Neural cell (in vitro differentiated cells): ENCODE measurements at regions not wholly inside any gene's neighbourhood (a gene's known extent, or its start where the extent isn't known, plus 50 kb on each side); places are given as distances from the start of the nearest gene placed in this dataset.

Source experiments
- H2AFZ ChIP-seq: fragments of 200-600, 300-800 bp; sonication (generic), shearing (Covaris generic); 2 replicates; pipeline ENCODE4 v1.6.0; 2014; ENCODE audit warnings: low read depth, mild to moderate bottlenecking, antibody characterized with exemption, low read length, moderate library complexity
- H3F3A ChIP-seq: fragments of 200-600 bp; shearing (Covaris generic); 2 replicates; pipeline ENCODE4 v1.6.1; 2016; ENCODE audit warnings: mild to moderate bottlenecking, moderate library complexity, mixed read lengths, antibody characterized with exemption, low read length; ENCODE audit not compliant: insufficient read depth, poor library complexity, severe bottlenecking
- H3K27ac ChIP-seq: fragments of 200-600, 300-800 bp; sonication (generic), shearing (Covaris generic); 2 replicates; pipeline ENCODE4 v1.5.1; 2014; ENCODE audit warnings: mild to moderate bottlenecking, low read length, moderate library complexity
- H3K27me3 ChIP-seq: fragments of 300-800, 200-600 bp; sonication (generic), shearing (Covaris generic); 2 replicates; pipeline ENCODE4 v1.6.0; 2014; ENCODE audit warnings: mild to moderate bottlenecking, low read depth, low read length, moderate library complexity; ENCODE audit not compliant: insufficient read depth
- H3K36me3 ChIP-seq: fragments of 300-800, 200-600 bp; sonication (generic), shearing (Covaris generic); 2 replicates; pipeline ENCODE4 v1.5.1; 2014; ENCODE audit warnings: mild to moderate bottlenecking, antibody characterized with exemption, low read length, moderate library complexity; ENCODE audit not compliant: insufficient read depth
- H3K4me2 ChIP-seq: fragments of 300-800, 200-600 bp; sonication (generic), shearing (Covaris generic); 2 replicates; pipeline ENCODE4 v1.6.0; 2014; ENCODE audit warnings: mild to moderate bottlenecking, low read length
- H3K4me3 ChIP-seq: fragments of 300-800, 200-600 bp; sonication (generic), shearing (Covaris generic); 2 replicates; pipeline ENCODE4 v1.5.1; 2014; ENCODE audit warnings: mild to moderate bottlenecking, low read length, moderate library complexity
- H3K79me2 ChIP-seq: fragments of 200-600 bp; shearing (Covaris generic); replicated peaks from 2 replicates; pipeline ENCODE4 v1.6.0; 2014; ENCODE audit warnings: mild to moderate bottlenecking, low read length, moderate library complexity; ENCODE audit not compliant: insufficient read depth
- H3K9ac ChIP-seq: fragments of 300-800, 200-600 bp; sonication (generic), shearing (Covaris generic); 2 replicates; pipeline ENCODE4 v1.6.1; 2016; ENCODE audit warnings: mild to moderate bottlenecking, low read length, mixed read lengths
- H3K9me2 ChIP-seq: fragments of 200-600 bp; shearing (Covaris generic); 2 replicates; pipeline ENCODE4 v1.6.1; 2016; ENCODE audit warnings: mild to moderate bottlenecking, low read length, mixed read lengths; ENCODE audit not compliant: insufficient read depth
- H3K9me3 ChIP-seq: fragments of 200-600, 300-800 bp; sonication (generic), shearing (Covaris generic); 2 replicates; pipeline ENCODE4 v1.6.1; 2016; ENCODE audit warnings: mild to moderate bottlenecking, mixed run types, low read length, moderate library complexity, mixed read lengths
- H4K20me1 ChIP-seq: fragments of 200-600 bp; shearing (Covaris generic); 2 replicates; pipeline ENCODE4 v1.6.1; 2016; ENCODE audit warnings: mild to moderate bottlenecking, mixed run types; ENCODE audit not compliant: insufficient read depth
- EP300 ChIP-seq: fragments of 450-650 bp; conservative IDR thresholded peaks from 2 replicates; pipeline ENCODE4 v1.6.1; 2014; ENCODE audit warnings: antibody characterized with exemption, mild to moderate bottlenecking, moderate library complexity; ENCODE audit not compliant: poor library complexity, severe bottlenecking
- EZH2 ChIP-seq: fragments of 200-600, 300-800 bp; shearing (Covaris generic), sonication (generic); IDR thresholded peaks from 2 replicates; pipeline ENCODE4 v1.6.1; 2014; ENCODE audit warnings: antibody characterized with exemption, low read length, borderline replicate concordance, mild to moderate bottlenecking; ENCODE audit not compliant: insufficient read depth, poor library complexity, severe bottlenecking
- MXI1 ChIP-seq: fragments of 450-650 bp; conservative IDR thresholded peaks from 2 replicates; pipeline ENCODE4 v1.6.1; 2014; ENCODE audit warnings: antibody characterized with exemption, mild to moderate bottlenecking; ENCODE audit not compliant: poor library complexity, severe bottlenecking
- POLR2AphosphoS5 ChIP-seq: IDR thresholded peaks from 2 replicates; pipeline ENCODE4 v1.6.1; 2012
- RAD21 ChIP-seq: fragments of 450-650 bp; conservative IDR thresholded peaks from 2 replicates; pipeline ENCODE4 v1.6.1; 2014; ENCODE audit warnings: antibody characterized with exemption, mild to moderate bottlenecking, moderate library complexity
- SMC3 ChIP-seq: fragments of 450-650 bp; conservative IDR thresholded peaks from 2 replicates; pipeline ENCODE4 v1.6.1; 2014; ENCODE audit warnings: antibody characterized with exemption, mild to moderate bottlenecking, moderate library complexity; ENCODE audit not compliant: poor library complexity
- TAF1 ChIP-seq: IDR thresholded peaks from 2 replicates; pipeline ENCODE4 v1.6.1; 2012; ENCODE audit warnings: low read depth
- TF ChIP-seq, protein P1 (sequence below): IDR thresholded peaks from 2 replicates; pipeline ENCODE4 v1.6.1; 2012; ENCODE audit warnings: borderline replicate concordance
- TF ChIP-seq, protein P2 (sequence below): fragments of 450-650 bp; IDR thresholded peaks from 2 replicates; pipeline ENCODE4 v1.5.1; 2014; ENCODE audit warnings: antibody characterized with exemption, mild to moderate bottlenecking, moderate library complexity; ENCODE audit not compliant: poor library complexity, severe bottlenecking

DNA sequence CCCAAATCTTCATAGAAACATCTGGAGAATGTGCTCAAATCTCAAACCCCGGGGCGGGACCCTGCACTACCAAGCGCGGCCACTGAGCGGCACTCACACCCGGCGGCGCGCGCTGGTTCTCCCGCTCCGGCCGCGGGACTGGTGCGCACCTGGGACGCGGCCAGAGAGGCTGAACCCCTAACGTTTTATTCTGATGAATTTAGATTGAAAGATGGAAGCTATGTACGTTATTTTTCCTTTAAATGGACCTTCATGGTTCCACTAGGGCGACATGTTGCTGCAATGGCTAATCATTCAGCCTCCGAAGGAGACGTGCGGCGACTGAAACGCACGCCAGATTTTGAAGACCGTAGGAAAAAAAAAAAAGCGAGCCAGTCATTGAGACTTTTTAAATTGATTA is 107.0 kb upstream of the INSIG1 start:
- no peak overlapping the region for H2AFZ ChIP-seq

DNA sequence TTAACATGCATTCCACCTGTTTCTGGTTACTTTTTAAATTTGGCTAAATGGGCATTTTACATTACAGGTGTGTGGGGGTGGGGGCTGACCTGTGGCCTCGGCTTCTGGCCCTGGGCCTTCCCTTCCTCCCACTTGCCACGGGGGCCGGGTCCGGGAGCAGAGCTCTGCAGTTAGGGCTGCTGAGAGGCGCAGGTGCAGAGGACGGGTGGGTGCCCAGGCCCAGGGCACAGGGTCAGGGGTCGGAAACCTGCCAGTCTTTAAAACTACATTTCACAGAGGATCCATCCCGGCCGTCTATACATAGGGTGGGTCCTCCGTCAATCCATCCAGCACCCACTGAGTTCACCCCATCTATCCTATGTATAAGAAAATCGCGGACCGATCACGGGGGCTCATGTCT is 106.5 kb upstream of the INSIG1 start:
- Histone ChIP-seq H3K9ac (no peak overlapping the region), H4K20me1 (no peaks in the 10 kb centered on the region), H3K4me3 (no peak overlapping the region), H3K9me3 (peaks cover under 1% of the 10 kb centered on the region), H3K4me2 (no peak overlapping the region), H3K9me2 (no peaks in the 10 kb centered on the region), H3K27ac (no peak overlapping the region), H3F3A (no peaks in the 10 kb centered on the region), H3K79me2 (no peaks in the 10 kb centered on the region), H2AFZ (no peak overlapping the region), H3K27me3 (no peaks in the 10 kb centered on the region), H3K36me3 (no peaks in the 10 kb centered on the region)
- TF ChIP-seq MXI1 (no peak), RAD21 (no peak), EZH2 (no peak), EP300 (no peak), SMC3 (no peak), POLR2AphosphoS5 (no peak), TAF1 (no peak)
- TF ChIP-seq, protein P1, sequence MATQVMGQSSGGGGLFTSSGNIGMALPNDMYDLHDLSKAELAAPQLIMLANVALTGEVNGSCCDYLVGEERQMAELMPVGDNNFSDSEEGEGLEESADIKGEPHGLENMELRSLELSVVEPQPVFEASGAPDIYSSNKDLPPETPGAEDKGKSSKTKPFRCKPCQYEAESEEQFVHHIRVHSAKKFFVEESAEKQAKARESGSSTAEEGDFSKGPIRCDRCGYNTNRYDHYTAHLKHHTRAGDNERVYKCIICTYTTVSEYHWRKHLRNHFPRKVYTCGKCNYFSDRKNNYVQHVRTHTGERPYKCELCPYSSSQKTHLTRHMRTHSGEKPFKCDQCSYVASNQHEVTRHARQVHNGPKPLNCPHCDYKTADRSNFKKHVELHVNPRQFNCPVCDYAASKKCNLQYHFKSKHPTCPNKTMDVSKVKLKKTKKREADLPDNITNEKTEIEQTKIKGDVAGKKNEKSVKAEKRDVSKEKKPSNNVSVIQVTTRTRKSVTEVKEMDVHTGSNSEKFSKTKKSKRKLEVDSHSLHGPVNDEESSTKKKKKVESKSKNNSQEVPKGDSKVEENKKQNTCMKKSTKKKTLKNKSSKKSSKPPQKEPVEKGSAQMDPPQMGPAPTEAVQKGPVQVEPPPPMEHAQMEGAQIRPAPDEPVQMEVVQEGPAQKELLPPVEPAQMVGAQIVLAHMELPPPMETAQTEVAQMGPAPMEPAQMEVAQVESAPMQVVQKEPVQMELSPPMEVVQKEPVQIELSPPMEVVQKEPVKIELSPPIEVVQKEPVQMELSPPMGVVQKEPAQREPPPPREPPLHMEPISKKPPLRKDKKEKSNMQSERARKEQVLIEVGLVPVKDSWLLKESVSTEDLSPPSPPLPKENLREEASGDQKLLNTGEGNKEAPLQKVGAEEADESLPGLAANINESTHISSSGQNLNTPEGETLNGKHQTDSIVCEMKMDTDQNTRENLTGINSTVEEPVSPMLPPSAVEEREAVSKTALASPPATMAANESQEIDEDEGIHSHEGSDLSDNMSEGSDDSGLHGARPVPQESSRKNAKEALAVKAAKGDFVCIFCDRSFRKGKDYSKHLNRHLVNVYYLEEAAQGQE: no peak
- TF ChIP-seq, protein P2, sequence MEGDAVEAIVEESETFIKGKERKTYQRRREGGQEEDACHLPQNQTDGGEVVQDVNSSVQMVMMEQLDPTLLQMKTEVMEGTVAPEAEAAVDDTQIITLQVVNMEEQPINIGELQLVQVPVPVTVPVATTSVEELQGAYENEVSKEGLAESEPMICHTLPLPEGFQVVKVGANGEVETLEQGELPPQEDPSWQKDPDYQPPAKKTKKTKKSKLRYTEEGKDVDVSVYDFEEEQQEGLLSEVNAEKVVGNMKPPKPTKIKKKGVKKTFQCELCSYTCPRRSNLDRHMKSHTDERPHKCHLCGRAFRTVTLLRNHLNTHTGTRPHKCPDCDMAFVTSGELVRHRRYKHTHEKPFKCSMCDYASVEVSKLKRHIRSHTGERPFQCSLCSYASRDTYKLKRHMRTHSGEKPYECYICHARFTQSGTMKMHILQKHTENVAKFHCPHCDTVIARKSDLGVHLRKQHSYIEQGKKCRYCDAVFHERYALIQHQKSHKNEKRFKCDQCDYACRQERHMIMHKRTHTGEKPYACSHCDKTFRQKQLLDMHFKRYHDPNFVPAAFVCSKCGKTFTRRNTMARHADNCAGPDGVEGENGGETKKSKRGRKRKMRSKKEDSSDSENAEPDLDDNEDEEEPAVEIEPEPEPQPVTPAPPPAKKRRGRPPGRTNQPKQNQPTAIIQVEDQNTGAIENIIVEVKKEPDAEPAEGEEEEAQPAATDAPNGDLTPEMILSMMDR: no peak

More for the DNA sequence above, 107.0 kb upstream of the INSIG1 start:
- Histone ChIP-seq H3K79me2 (no peaks in the 10 kb centered on the region), H3K9me3 (peaks cover 3% of the 10 kb centered on the region), H3K9me2 (no peaks in the 10 kb centered on the region), H3K27ac (no peak overlapping the region), H4K20me1 (no peaks in the 10 kb centered on the region), H3F3A (no peaks in the 10 kb centered on the region), H3K27me3 (no peaks in the 10 kb centered on the region), H3K9ac (no peak overlapping the region), H3K4me2 (no peak overlapping the region), H3K4me3 (peak overlapping the region; percentile 13), H3K36me3 (no peaks in the 10 kb centered on the region)
- peak; percentile 71 for TF ChIP-seq RAD21
- no peak for TF ChIP-seq MXI1
- TF ChIP-seq EZH2: no peak
- no peak for TF ChIP-seq TAF1
- TF ChIP-seq SMC3: peak; percentile 71
- TF ChIP-seq, protein P1: no peak
- TF ChIP-seq POLR2AphosphoS5: no peak
- no peak for TF ChIP-seq EP300
- TF ChIP-seq, protein P2: peak; percentile 75
